Fibroblast of peridontal ligament (primary cell): ENCODE measurements at regions not wholly inside any gene's neighbourhood (a gene's known extent, or its start where the extent isn't known, plus 50 kb on each side); places are given as distances from the start of the nearest gene placed in this dataset.
"Not testable (repeated sequence)": the region's sequence is repeated elsewhere in the genome, so short reads cannot be mapped to it uniquely, and the experiment has no call there.

ENCODE experiments used
- DNase-seq: peaks from one replicate; pipeline ENCODE4 v3.0.0-alpha.2; 2010; ENCODE audit errors: extremely low read depth

DNA sequence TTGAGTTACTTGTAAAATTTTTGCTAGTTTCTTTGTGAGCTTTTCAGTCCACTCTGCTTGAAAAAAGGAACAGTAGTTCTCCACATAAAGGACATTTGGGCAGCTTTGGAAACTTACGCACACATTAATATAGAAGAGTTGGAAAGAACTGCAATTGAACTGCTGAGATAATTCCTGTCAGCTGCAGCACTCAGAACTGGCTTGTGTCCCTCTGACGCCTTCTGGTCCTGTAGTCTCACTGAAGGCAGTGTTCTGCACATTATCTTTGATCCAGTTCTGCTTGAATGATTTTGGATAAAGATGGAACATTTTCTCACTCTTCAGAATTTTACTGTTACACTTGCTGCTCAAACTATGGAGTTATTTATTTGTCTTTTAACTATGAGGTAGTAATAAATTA lies 901.9 kb downstream of the OTOL1 start:
- DNase-seq = no peak

DNA sequence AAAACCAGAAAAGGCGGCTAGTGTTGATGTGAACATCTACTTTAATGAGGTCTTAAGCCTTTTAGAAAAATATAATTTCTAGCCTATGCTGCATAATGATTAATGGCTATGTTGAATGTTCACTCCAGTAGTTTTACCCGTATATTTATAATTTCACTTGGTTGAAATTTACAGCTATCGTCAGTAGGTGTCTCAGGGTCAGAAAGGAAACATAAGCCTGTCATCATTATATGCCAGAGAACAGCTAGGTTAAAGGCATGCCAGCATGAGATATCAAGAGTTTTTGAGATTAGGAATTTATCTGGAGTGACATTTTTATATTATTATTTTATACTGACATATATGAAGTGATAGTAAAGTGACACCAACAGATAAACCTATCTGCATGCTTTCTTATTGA lies 904.1 kb downstream of the OTOL1 start:
- no peak for DNase-seq

DNA sequence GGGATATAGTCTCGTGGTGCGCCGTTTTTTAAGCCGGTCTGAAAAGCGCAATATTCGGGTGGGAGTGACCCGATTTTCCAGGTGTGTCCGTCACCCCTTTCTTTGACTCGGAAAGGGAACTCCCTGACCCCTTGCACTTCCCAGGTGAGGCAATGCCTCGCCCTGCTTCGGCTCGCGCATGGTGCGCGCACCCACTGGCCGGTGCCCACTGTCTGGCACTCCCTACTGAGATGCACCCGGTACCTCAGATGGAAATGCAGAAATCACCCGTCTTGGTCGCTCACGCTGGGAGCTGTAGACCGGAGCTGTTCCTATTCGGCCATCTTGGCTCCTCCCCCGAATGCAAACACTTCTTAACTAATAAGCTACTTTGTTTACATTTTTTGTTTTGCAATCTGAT lies 914.9 kb downstream of the OTOL1 start:
- DNase-seq = not testable (repeated sequence)

DNA sequence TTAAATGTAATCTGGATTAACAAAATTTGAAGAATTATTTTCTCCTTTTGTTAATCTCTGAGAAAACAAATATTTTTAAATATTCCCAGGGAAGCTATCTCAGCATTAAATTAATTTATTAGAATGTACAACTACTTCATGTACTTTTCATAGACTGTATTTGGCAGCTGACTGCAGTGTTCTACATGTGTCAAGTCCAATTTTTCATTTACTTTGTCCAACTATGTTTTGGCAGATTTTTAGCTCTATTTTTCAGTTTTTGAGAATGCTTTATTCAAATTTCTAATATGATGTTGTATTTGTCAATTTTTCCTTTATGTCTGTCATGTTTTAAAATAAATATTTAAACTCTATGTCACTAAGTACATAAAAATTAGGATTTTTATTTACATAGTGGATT lies 925.1 kb downstream of the OTOL1 start:
- DNase-seq = no peak

DNA sequence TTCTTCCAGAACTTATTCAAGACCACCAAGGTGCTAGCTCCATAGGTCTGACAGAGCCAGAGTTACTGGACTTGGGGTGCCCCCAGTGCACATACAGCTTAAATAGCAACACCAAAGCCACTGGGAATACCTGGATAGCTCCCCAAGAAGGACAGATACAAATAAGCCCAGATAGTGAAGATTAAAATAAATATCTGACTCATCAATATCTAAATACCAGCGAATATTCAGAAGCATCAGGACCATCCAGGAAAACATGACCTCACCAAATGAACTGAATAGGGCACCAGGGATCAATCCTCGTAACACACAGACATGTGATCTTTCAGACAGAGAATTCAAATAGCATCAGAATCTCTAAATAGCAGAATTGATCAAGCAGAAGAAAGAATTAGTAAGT lies 931.6 kb downstream of the OTOL1 start:
- no peak for DNase-seq

DNA sequence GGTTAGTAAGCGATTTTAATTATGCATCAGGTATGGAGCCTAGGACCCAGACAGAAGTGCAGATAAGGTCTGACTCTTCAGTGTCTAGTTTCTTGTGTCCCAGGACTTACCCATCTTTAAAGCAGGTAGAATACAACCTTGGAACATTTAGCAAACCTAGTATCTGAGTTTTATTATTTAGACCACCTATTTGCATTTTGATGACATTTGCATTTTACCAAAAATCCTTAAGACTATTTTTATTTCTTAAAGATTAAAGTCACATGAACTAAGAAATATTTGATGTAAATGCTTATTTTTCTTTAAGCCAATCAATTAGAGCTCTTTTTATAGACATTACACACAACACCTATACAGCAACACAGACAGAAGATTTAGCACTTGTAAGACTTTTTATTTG lies 939.1 kb downstream of the OTOL1 start:
- no peak for DNase-seq

DNA sequence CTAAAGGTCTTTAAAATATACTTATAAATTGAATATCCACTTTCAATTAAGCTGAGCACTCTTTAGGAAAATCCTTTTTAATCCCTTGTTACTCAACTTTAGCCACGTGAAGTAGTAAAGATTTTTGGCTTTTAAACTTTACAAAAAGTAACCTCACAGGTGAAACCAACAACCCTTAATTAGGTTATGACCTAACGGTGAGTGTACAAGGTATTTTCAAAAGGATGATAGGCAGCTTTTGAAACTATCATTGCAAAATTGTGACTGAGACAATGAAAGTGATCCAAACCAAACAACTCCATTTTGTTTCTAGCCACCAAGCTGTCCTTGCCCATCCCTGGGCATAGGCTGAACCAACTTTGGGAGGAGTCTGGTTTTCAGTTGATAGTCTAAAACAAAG lies 940.2 kb downstream of the OTOL1 start:
- DNase-seq = no peak

DNA sequence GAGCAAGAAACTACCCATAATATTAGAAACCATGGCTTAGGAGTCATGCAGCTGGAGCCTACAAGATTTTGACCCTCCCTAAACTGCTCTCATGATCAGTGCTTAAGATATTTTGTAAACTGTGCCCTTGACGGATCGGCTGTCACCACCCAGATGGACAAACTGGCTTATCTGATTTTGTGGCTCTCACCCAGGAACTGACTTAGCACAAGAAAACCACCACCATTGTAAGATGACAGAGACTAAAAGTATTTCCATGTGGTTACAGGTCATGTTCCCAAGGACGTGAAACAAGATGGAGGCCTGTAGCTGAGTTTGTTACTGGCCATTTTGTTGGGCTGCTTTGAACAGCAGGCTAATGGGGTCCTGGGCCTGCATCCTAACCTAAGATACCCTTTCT lies 940.9 kb downstream of the OTOL1 start:
- DNase-seq = no peak

DNA sequence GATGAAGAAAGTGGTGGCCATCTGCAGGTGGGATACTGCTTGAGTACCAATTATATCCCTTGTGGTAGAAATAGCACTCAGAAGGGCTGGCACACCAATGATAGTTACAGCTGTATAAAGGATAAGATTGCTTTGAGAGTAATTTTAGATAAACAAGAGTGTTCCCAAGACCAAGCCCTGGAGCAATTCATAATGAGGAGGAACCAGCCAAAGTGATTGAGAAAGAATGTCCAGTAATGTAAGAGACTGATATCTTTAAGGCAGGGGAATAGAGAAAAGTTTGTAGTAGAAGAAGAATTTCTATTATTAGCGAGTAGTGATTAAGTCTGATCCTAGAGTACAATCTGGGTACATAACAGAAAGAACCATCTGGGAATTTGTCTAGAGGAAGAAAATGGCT lies 945.1 kb downstream of the OTOL1 start:
- peak; percentile 4 for DNase-seq

DNA sequence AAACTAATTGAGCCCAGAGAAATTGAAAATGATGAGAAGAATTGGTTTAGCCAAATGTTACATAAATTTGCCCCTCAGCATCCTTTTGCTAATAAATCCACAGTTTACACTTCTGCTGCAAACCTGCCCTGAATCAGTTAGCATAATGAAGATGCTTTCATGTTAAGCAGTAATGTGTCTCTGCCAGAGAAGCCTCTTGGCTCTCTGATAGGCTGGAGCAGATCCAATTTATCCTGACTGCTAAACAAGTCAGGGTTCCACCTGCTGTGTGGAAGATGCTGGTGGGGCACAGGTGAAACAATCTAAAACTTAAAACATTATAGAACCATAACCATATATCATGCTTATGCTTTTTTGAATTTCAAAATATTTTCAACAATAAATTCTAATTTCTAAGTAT lies 946.8 kb downstream of the OTOL1 start:
- no peak for DNase-seq

DNA sequence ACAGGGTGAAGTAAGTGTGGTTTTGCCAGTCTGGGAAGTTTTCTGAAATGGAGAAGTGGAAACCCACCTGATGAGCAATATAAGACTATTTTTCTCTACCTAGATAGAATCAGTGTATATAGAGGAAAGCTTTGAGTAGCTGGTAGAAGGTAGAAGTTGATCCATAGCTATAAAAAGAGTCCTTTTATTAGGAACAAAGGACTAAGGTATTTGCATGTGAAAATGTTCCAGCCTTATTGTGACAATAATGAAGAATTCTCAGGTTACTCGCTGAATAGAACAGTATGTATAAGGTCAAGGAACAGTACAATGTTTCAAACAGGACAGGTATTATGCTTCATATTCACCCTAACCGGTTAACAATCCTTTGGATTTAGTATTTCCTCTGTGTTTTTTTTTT lies 972.2 kb downstream of the OTOL1 start:
- no peak for DNase-seq

DNA sequence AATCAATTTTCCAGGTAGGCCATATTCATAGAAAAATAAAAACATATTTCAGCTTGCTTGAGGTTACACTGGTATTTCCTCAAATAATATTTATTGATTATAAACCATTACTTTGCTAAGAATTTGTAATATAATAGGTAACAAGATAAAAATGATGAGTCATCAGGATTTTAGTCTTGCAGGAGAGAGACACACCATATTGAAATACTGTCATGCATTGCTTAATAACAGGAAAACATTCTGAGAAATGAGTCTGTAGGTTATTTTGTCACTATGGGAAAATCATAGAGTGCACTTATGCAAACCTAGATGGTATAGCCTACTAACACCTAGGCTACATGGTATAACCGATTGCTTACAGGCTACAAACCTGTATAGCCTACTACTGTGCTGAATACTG lies 990.5 kb downstream of the OTOL1 start:
- no peak for DNase-seq

DNA sequence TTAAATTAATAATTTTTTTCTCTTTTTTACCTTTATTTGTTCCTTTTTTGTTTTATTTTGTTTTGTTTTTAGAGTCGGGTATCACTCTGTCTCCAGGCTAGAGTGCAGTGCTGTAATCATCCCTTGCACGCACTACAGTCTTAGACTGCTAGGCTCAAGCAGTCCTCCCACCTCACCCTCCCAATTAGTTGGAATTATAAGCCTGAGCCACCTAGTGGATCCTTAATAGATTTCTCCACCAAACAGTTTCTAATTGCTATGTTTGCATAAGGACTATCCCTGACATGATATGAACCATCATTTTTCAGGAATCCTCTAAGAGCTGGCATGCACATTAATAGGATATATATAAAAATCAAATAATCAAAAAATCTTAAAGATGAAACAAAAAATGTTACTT lies 993.2 kb downstream of the OTOL1 start:
- DNase-seq = peak; percentile 10

DNA sequence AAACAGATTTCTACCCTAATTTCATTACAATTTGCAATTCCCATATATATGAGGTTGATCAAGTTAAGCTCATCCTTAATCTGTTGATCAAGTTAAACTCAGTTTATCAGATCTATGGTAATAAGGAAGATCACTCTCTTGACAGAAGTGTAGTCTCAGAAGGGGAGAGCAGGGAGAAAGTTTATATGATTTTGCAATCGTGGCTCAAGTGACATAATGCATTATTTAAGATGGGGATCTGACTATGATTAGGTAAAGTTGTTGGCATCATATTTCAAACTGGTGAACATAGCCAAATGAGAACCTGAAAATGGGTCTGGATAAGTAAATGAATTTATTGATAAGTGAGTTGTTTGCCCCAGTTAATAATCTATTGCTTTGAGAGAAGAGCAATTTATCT lies 995.3 kb downstream of the OTOL1 start:
- DNase-seq = peak; percentile 23

DNA sequence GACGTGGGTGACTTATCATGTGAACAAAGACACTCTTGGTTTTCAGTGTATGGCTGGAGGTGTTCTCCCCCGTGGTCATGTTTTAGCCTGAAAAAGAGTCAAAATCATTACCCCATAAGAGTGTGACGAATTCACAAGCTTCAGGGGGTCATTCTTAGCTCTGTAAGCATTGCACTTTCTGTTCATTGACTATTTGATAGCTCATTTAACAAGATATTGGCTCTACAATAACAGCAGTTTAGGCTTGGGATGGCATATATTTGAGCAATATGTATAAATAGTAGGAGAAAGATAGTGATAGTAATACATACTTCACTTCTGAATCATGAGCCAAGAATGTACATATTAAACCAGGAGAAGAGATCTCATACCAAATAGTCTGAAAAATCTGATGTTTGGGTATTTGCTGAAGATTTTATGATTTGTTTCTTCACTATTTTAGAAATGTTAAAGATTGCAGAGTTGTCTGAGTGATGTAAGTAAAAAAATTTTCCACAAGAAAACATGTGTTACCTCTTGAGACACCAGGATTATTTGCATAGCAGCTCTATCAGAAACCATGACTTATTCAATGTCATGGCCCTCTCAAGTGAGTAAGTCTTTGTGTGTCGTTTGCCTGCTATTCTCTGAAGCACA lies 996.0 kb downstream of the OTOL1 start:
- DNase-seq = peak; percentile 71

DNA sequence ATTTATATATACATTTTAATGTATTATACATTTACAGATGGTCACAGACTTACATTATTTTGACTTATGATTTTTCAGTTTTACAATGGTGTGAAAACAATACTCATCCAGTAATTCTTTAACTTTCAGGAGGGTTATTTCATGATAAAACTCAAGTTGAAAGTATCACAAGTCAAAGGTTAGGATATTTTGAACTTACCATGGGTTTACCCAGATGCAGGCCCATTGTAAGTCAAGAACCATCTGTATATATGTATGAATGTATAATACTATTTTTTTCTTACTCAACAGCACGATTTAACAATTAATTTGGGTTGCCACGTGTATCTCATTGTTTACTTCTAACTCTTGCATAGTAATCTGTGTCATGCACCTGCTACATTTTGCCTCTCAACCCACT lies 1002.0 kb downstream of the OTOL1 start:
- no peak for DNase-seq

DNA sequence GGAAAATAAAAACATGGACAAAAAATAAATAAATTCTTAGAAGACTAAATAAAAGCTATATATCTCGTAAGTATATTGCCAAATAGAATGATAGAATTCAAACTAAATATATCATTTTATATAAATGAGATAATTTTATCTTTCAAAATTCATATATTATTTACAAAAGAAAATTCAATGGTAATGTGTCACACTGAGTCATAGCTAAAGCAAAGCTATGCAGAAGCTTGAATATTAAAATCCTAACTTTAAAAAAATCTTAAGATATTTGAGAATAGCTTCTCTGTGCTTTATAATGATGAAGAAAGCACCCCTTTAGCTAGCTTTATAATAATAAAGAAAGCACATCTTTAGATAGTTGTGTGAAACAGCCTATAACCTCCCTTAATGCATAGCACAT lies 1010.8 kb downstream of the OTOL1 start:
- DNase-seq = no peak

DNA sequence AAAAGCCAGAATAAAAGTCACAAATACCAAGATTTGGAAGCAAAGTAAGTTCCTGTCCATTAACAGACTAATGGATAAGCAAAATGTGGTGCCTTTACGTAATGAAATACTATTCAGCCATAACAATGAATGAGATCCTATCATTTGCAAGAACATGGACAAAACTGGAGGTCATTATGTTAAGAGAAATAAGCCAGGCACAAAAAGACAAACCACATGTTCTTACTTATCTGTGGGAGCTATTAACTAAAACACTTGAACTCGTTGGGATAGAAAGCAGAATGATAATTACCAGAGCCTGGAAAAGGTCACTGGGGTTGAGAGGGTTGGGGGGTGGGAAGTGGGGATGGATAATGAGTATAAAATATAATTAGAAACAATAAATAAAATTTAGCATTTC lies 1015.9 kb downstream of the OTOL1 start:
- no peak for DNase-seq

DNA sequence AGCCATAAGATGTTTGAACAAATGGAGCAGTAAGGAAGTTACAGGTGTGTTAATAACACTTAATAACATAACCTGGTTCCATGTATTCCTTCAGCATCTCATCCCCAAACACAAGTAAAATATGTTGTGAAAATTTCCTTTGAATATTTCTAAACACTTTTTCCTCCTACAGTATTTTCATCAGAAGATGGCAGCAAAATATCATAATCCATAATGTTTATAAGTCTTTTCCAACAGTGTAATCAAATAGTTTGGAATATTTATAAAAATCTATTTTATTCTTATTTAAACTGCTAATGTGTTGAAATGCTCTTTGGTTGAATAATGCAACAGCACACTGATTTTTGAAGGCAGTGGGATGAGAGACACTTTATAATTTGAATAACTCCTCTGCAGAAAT lies 1020.5 kb downstream of the OTOL1 start:
- DNase-seq = peak; percentile 51

DNA sequence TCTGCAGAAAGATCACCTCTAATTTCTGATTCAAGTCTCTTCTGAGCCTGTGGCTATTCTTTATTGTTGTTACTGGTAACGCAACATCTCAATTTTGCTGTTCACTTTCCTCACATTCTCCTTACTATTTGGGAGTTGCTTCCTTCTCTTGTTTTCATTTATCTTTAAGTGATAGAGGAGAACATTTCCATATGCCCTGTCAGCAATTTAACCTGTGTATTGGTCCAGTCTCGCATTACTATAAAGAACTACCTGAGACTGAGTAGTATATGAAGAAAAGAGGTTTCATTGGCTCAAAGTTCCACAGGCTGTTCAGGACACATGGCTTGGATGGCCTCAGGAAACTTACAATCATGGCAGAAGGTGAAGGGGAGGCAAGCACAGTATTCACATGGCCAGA lies 1025.1 kb downstream of the OTOL1 start:
- no peak for DNase-seq

DNA sequence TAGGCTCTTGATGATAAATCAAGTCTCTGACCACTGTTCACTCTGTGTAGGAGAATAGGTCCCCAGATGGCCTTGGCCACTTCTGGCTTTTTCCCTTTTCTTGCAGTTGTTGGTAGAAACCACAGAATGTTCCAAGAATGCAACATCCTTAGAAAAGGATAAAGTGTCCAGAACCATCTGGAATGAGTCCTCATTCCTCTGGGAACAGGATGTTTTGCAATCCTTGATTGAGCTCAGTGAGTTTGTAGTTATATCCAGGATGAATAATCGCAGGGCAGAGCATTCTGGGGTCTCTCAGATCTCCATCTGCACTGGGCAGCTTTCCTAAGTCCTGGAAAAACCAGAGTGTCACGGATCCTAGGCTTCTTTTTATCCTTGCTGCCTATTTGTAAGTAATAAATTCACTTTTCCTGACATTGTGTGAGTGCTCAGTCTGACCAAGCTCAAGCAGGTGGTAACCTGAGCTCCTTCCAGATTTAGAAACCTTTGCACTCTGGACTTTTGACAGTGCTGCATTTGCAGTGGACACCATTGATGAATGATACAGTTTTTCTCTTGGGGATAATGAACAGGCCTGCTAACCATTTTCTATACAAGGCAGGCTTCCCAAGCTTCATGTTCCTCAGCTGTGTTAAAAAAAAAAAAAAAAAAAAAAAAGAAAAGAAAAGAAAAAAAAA lies 1028.6 kb downstream of the OTOL1 start:
- peak; percentile 99 for DNase-seq

DNA sequence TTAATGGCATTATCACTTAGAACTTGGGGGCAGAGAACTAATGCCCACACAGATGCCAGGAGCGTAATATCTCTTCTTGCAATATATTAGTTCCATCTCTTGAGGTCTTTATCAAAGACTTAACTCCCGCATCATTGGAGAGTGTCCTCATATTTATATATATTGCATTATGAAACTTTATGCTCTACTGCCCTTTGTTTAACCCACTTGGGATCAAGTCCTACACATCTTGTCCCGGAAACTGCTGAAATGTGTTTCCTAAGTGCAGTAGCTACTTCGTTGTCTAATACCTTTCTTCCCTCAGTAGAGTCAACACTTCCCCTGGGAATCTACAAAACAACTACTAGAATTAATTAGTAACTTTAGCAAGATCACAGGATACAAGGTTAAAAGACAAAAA lies 1029.2 kb downstream of the OTOL1 start:
- DNase-seq = no peak

DNA sequence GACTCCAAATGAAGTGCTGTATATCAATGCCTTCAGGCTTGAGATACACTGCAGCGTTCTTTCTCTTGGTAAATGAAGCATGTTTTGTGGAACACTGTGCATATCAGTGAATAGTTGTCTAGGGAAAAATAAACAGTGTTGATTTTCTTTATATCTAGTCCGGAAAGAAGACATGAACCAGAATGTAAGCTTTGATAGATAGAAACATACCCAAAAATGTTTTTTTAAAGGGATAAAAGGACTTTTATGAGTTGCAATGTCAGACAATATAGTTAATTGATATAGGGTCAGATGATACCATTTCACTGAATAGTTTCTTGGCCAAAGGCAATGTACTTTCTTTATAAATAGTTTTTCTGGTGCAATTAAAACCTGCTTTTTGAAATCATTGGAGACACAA lies 1037.8 kb downstream of the OTOL1 start:
- DNase-seq = no peak

DNA sequence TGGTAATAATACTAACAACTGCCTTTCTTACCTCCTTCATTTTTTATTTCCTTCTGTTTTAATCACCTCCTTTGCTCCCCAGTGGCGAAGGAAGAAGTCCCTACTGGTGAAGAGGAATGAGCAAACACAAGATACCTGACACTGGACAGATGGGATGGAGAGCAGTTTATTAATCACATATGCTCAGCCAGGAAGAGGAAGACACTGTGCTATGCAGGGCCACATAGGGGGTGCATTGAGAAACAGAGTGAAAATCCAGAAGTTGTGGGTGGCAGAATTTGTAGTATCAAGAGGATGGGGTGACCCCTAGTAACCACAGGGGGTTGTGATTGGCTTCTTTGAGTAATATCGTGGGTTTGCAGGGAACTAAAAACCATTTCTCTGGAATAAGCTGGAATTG lies 1041.9 kb downstream of the OTOL1 start:
- DNase-seq = no peak
